BJ (cell line): ENCODE measurements at regions not wholly inside any gene's neighbourhood (a gene's known extent, or its start where the extent isn't known, plus 50 kb on each side); places are given as distances from the start of the nearest gene placed in this dataset.

Experiments used
- CTCF ChIA-PET: fragments of 350-600 bp; formaldehyde crosslinking; extraction: SDS; loops from one replicate; lab custom pipeline; 2021; ENCODE audit warnings: antibody characterized with exemption, inconsistent platforms; lab: Yijun Ruan, JAX
- POLR2A ChIA-PET: fragments of 300-600 bp; sonication (Branson Sonifier 250); formaldehyde crosslinking; extraction: SDS; loops from one replicate; lab custom pipeline; 2021; ENCODE audit warnings: antibody characterized with exemption; lab: Charles Lee
- DNase-seq: peaks from one replicate; pipeline ENCODE4 v3.0.0-alpha.2; 2011; ENCODE audit warnings: low read depth
- H3K27me3 ChIP-seq: 2 replicates; pipeline ENCODE4 v1.6.0; 2011; ENCODE audit warnings: low read length; ENCODE audit not compliant: control insufficient read depth, insufficient read depth
- H3K36me3 ChIP-seq: 2 replicates; pipeline ENCODE4 v1.5.1; 2011; ENCODE audit warnings: low read length; ENCODE audit not compliant: control insufficient read depth, insufficient read depth
- H3K4me3 ChIP-seq: 2 replicates; pipeline ENCODE4 v1.5.1; 2011; ENCODE audit warnings: low read depth, mild to moderate bottlenecking, control low read depth, low read length
- CTCF ChIP-seq: IDR thresholded peaks from 2 replicates; pipeline ENCODE4 v1.5.1; 2011; ENCODE audit warnings: low read depth, mild to moderate bottlenecking, control low read depth, inconsistent platforms, low read length, moderate library complexity; ENCODE audit not compliant: insufficient read depth

GRCh38 chr6:5854899-5855298 is 151.8 kb downstream of the NRN1 start:
- Histone ChIP-seq H3K27me3 (no peaks in the 10 kb centered on the region), H3K4me3 (no peak overlapping the region), H3K36me3 (no peaks in the 10 kb centered on the region)
- TF ChIP-seq CTCF, result no peak
- POLR2A ChIA-PET, result no interaction called here
- no peak for DNase-seq
- CTCF ChIA-PET, result interaction anchor here (1.6 kb wide), 1 partner anchor 9 kb away, joined by 3 read pairs; no protein-coding TSS in a partner anchor

GRCh38 chr6:5851261-5851757 is 155.4 kb downstream of the NRN1 start:
- DNase-seq, result no peak
- no peak for TF ChIP-seq CTCF
- Histone ChIP-seq H3K4me3 (peak overlapping the region; percentile 12; the same call in 1 of the 2 replicates), H3K27me3 (no peaks in the 10 kb centered on the region), H3K36me3 (no peaks in the 10 kb centered on the region)
- ChIA-PET POLR2A (no interaction called here), CTCF (no interaction called here)

GRCh38 chr6:5850848-5851255 is 155.9 kb downstream of the NRN1 start:
- H3K4me3 ChIP-seq, result no peak overlapping the region
- POLR2A ChIA-PET, result no interaction called here

GRCh38 chr6:5846889-5847288 is 159.8 kb downstream of the NRN1 start:
- no peaks in the 10 kb centered on the region for H3K36me3 ChIP-seq
- ChIA-PET CTCF (no interaction called here), POLR2A (no interaction called here)
- no peak overlapping the region for H3K4me3 ChIP-seq
- H3K27me3 ChIP-seq, result no peaks in the 10 kb centered on the region
- no peak for TF ChIP-seq CTCF
- DNase-seq, result no peak

More at GRCh38 chr6:5850848-5851255, 155.9 kb downstream of the NRN1 start:
- no peaks in the 10 kb centered on the region for H3K36me3 ChIP-seq
- H3K27me3 ChIP-seq, result no peaks in the 10 kb centered on the region
- no peak for DNase-seq
- CTCF ChIA-PET, result interaction anchor here (1.7 kb wide), 1 partner anchor 12 kb away, joined by 4 read pairs; no protein-coding TSS in a partner anchor
- TF ChIP-seq CTCF, result no peak

GRCh38 chr6:5846335-5846734 is 160.4 kb downstream of the NRN1 start:
- H3K27me3 ChIP-seq, result no peaks in the 10 kb centered on the region
- CTCF ChIA-PET, result no interaction called here

More at GRCh38 chr6:5846335-5846734, 160.4 kb downstream of the NRN1 start:
- no peak overlapping the region for H3K4me3 ChIP-seq
- POLR2A ChIA-PET, result no interaction called here
- no peaks in the 10 kb centered on the region for H3K36me3 ChIP-seq
- no peak for DNase-seq
- no peak for TF ChIP-seq CTCF
